Panc1 (cell line): ENCODE measurements at regions not wholly inside any gene's neighbourhood (a gene's known extent, or its start where the extent isn't known, plus 50 kb on each side); places are given as distances from the start of the nearest gene placed in this dataset.

Experiments used
- ATAC-seq: fragments of 200-7000 bp; cut with Tn5 transposase; 2 replicates; pipeline ENCODE4 v1.9.1; 2020; ENCODE audit warnings: mild to moderate bottlenecking, moderate library complexity
- BruUV-seq: library from RNA; stranded (reverse); fragments of 400-500 nt; replicated peaks from 2 replicates; lab custom pipeline; 2021; lab: Mats Ljungman, UMichigan
- CTCF ChIA-PET: fragments of 300-600 bp; sonication (Branson Sonifier 250); formaldehyde crosslinking; loops from one replicate; lab custom pipeline; 2022; ENCODE audit warnings: antibody characterized with exemption; lab: Charles Lee
- POLR2A ChIA-PET: fragments of 300-600 bp; sonication (Branson Sonifier 250); formaldehyde crosslinking; loops from one replicate; lab custom pipeline; 2022; ENCODE audit warnings: antibody characterized with exemption; lab: Charles Lee
- DNase-seq: peaks from one replicate; pipeline ENCODE4 v3.0.0-alpha.2; 2010; ENCODE audit warnings: low read depth, low spot score
- H3K27ac ChIP-seq: 2 replicates; pipeline ENCODE4 v1.5.1; 2011; ENCODE audit warnings: mild to moderate bottlenecking, low read length, inconsistent platforms
- H3K27me3 ChIP-seq: fragments of 200-500 bp; sonication (Bioruptor generic); 2 replicates; pipeline ENCODE4 v1.6.0; 2014; ENCODE audit warnings: low read length, inconsistent platforms; ENCODE audit not compliant: control insufficient read depth, insufficient read depth
- H3K36me3 ChIP-seq: fragments of 200-500 bp; sonication (Bioruptor generic); 2 replicates; pipeline ENCODE4 v1.5.1; 2014; ENCODE audit warnings: inconsistent platforms, mild to moderate bottlenecking, low read length, moderate library complexity; ENCODE audit not compliant: control insufficient read depth, insufficient read depth
- H3K4me1 ChIP-seq: 2 replicates; pipeline ENCODE4 v1.5.1; 2011; ENCODE audit warnings: inconsistent platforms, mild to moderate bottlenecking, low read length, moderate library complexity; ENCODE audit not compliant: control insufficient read depth, insufficient read depth
- H3K4me3 ChIP-seq, 2 experiments: 2 replicates each; pipeline ENCODE4 v1.5.1; 2011 to 2012; ENCODE audit warnings: low read depth in 2 of 2, low read length in 2 of 2, mild to moderate bottlenecking in 2 of 2, inconsistent platforms in 1 of 2, moderate library complexity in 1 of 2
- H3K9me3 ChIP-seq: fragments of 200-500 bp; sonication (Bioruptor generic); 2 replicates; pipeline ENCODE4 v1.5.1; 2014; ENCODE audit warnings: low read depth, mild to moderate bottlenecking, inconsistent platforms, low read length, moderate library complexity; ENCODE audit not compliant: control insufficient read depth, insufficient read depth
- CTCF ChIP-seq: fragments of 450-650 bp; IDR thresholded peaks from 2 replicates; pipeline ENCODE4 v1.5.1; 2017; ENCODE audit warnings: mild to moderate bottlenecking
- POLR2AphosphoS5 ChIP-seq: IDR thresholded peaks from 2 replicates; pipeline ENCODE4 v1.6.1; 2012; ENCODE audit warnings: mild to moderate bottlenecking, low read depth, low read length, moderate library complexity
- REST ChIP-seq, 2 experiments: IDR thresholded peaks; 2 replicates each; pipeline ENCODE4 v1.6.1; 2011 to 2012; ENCODE audit warnings: low read depth in 2 of 2, control low read depth in 1 of 2, low read length in 1 of 2, mild to moderate bottlenecking in 1 of 2, moderate library complexity in 1 of 2; ENCODE audit not compliant: insufficient read depth in 1 of 2
- SIN3A ChIP-seq: IDR thresholded peaks from 2 replicates; pipeline ENCODE4 v1.6.1; 2012; ENCODE audit warnings: low read depth, mild to moderate bottlenecking, low read length, moderate library complexity, borderline replicate concordance; ENCODE audit not compliant: insufficient read depth
- TCF7L2 ChIP-seq: IDR thresholded peaks from 2 replicates; pipeline ENCODE4 v1.6.1; 2011; ENCODE audit warnings: mild to moderate bottlenecking, low read depth, low read length, inconsistent platforms
- in situ Hi-C: cut with HindIII; loops from 2 replicates; pipeline ENCODE4 v1.10.0; 2016; ENCODE audit warnings: low sequenced_read_pairs, low pct_unique_long_range_greater_than_20kb
- intact Hi-C: fragments of 100-400 bp; cut with micrococcal nuclease; formaldehyde crosslinking; loops from one replicate; pipeline ENCODE4 v1.10.0; 2022; ENCODE audit not compliant: unreplicated experiment

GRCh38 chr19:28915202-28915601 is 297.7 kb downstream of the UQCRFS1 start:
- intact Hi-C loops (no loop called here), in situ Hi-C loops (no loop called here)
- ChIA-PET POLR2A (no interaction called here), CTCF (no interaction called here)
- H3K4me1 ChIP-seq: no peaks in the 10 kb centered on the region
- H3K9me3 ChIP-seq: no peaks in the 10 kb centered on the region
- no peak for TF ChIP-seq TCF7L2
- no peak for TF ChIP-seq SIN3A
- no peak for TF ChIP-seq POLR2AphosphoS5
- no peak for TF ChIP-seq REST (IDR thresholded peaks at IDR 0.05; ENCODE audit: insufficient read depth in 1 of 2, low read depth in 2 of 2, low read length in 1 of 2)
- no peak for TF ChIP-seq CTCF
- peaks cover 3% of the 10 kb centered on the region; the same call in 1 of the 2 replicates for H3K27me3 ChIP-seq
- no peaks in the 10 kb centered on the region for H3K36me3 ChIP-seq
- no TSS peak for BruUV-seq
- no peak overlapping the region for H3K4me3 ChIP-seq
- H3K27ac ChIP-seq: no peak overlapping the region
- DNase-seq (no peak), ATAC-seq (no peak)

- in situ Hi-C loops: no loop called here
- BruUV-seq: no TSS peak
These were observed 298.8 kb downstream of the UQCRFS1 start for GRCh38 chr19:28914173-28914572.

More at GRCh38 chr19:28914173-28914572, 298.8 kb downstream of the UQCRFS1 start:
- H3K27me3 ChIP-seq: peaks cover 3% of the 10 kb centered on the region; the same call in 1 of the 2 replicates
- no peak overlapping the region for H3K4me3 ChIP-seq
- H3K36me3 ChIP-seq: no peaks in the 10 kb centered on the region
- CTCF ChIA-PET: no interaction called here
- POLR2A ChIA-PET: no interaction called here
- TF ChIP-seq CTCF (no peak), TCF7L2 (no peak), REST (IDR thresholded peaks at IDR 0.05; ENCODE audit: insufficient read depth in 1 of 2, low read depth in 2 of 2, low read length in 1 of 2) (no peak), SIN3A (no peak), POLR2AphosphoS5 (no peak)
- DNase-seq (no peak), ATAC-seq (no peak)
- no peak overlapping the region for H3K27ac ChIP-seq
- H3K4me1 ChIP-seq: no peaks in the 10 kb centered on the region
- H3K9me3 ChIP-seq: no peaks in the 10 kb centered on the region
- intact Hi-C loops: no loop called here
